Mesenchymal stem cell (in vitro differentiated cells and primary cell): ENCODE measurements at regions not wholly inside any gene's neighbourhood (a gene's known extent, or its start where the extent isn't known, plus 50 kb on each side); places are given as distances from the start of the nearest gene placed in this dataset.

Source experiments
- DNase-seq: peaks from one replicate; pipeline ENCODE4 v3.0.0-alpha.2; 2013
- H2AFZ ChIP-seq: one replicate; pipeline ENCODE4 v1.6.1; 2013; ENCODE audit warnings: low read depth, mild to moderate bottlenecking, control low read depth, inconsistent platforms, low read length, moderate library complexity
- H2AK5ac ChIP-seq: 2 replicates; pipeline ENCODE4 v1.6.1; 2013; ENCODE audit warnings: low read length, moderate library complexity, mild to moderate bottlenecking, inconsistent platforms; ENCODE audit not compliant: severe bottlenecking
- H2BK120ac ChIP-seq: one replicate; pipeline ENCODE4 v1.6.1; 2013; ENCODE audit warnings: low read depth, mild to moderate bottlenecking, inconsistent platforms, low read length, moderate library complexity
- H2BK12ac ChIP-seq, 2 experiments: one replicate each; pipeline ENCODE4 v1.6.1; 2013; ENCODE audit warnings: inconsistent platforms in 2 of 2, low read length in 2 of 2, mild to moderate bottlenecking in 2 of 2, moderate library complexity in 2 of 2, control low read depth in 1 of 2
- H2BK15ac ChIP-seq: one replicate; pipeline ENCODE4 v1.6.1; 2013; ENCODE audit warnings: mild to moderate bottlenecking, low read depth, inconsistent platforms; ENCODE audit not compliant: poor library complexity, severe bottlenecking
- H2BK5ac ChIP-seq: 2 replicates; pipeline ENCODE4 v1.6.1; 2013; ENCODE audit warnings: low read depth, mild to moderate bottlenecking, low read length, control low read depth, inconsistent platforms; ENCODE audit not compliant: poor library complexity, severe bottlenecking
- H3K14ac ChIP-seq, 2 experiments: one replicate each; pipeline ENCODE4 v1.6.1; 2013; ENCODE audit warnings: inconsistent platforms in 2 of 2, low read length in 2 of 2, control low read depth in 1 of 2, mild to moderate bottlenecking in 1 of 2, moderate library complexity in 1 of 2
- H3K18ac ChIP-seq, 2 experiments: one replicate each; pipeline ENCODE4 v1.6.1; 2013; ENCODE audit warnings: inconsistent platforms in 2 of 2, low read length in 2 of 2, control low read depth in 1 of 2, low read depth in 1 of 2, mild to moderate bottlenecking in 1 of 2
- H3K23ac ChIP-seq, 2 experiments: one replicate each; pipeline ENCODE4 v1.6.1; 2013; ENCODE audit warnings: inconsistent platforms in 2 of 2, low read length in 2 of 2, mild to moderate bottlenecking in 2 of 2, moderate library complexity in 2 of 2, control low read depth in 1 of 2
- H3K27ac ChIP-seq: 2 replicates; pipeline ENCODE4 v1.5.1; 2013; ENCODE audit warnings: mild to moderate bottlenecking, moderate library complexity, low read length, control low read depth, inconsistent platforms; ENCODE audit not compliant: poor library complexity, severe bottlenecking
- H3K27me3 ChIP-seq, 2 experiments: 2 replicates each; pipeline versions ENCODE4 v1.6.1 to v1.7.0; 2013; ENCODE audit warnings: low read length in 2 of 2, mild to moderate bottlenecking in 2 of 2, moderate library complexity in 2 of 2, control low read depth in 1 of 2, inconsistent platforms in 1 of 2; ENCODE audit not compliant: control insufficient read depth in 1 of 2, insufficient read depth in 1 of 2
- H3K36me3 ChIP-seq, 2 experiments: 2 replicates each; pipeline versions ENCODE4 v1.6.1 to v1.7.0; 2013; ENCODE audit warnings: low read length in 2 of 2, control low read depth in 1 of 2, inconsistent platforms in 1 of 2, low read depth in 1 of 2, mild to moderate bottlenecking in 1 of 2; ENCODE audit not compliant: insufficient read depth in 2 of 2, control insufficient read depth in 1 of 2
- H3K4ac ChIP-seq, 2 experiments: one replicate each; pipeline ENCODE4 v1.6.1; 2013; ENCODE audit warnings: inconsistent platforms in 2 of 2, low read length in 2 of 2, mild to moderate bottlenecking in 2 of 2, moderate library complexity in 2 of 2, control low read depth in 1 of 2, low read depth in 1 of 2
- H3K4me1 ChIP-seq: 2 replicates; pipeline ENCODE4 v1.6.1; 2013; ENCODE audit warnings: low read depth, low read length, control low read depth; ENCODE audit not compliant: control insufficient read depth, insufficient read depth
- H3K4me2 ChIP-seq: 2 replicates; pipeline ENCODE4 v1.6.1; 2013; ENCODE audit warnings: low read length, mild to moderate bottlenecking, inconsistent platforms; ENCODE audit not compliant: poor library complexity, severe bottlenecking
- H3K4me3 ChIP-seq, 2 experiments: 2 replicates each; pipeline versions ENCODE4 v1.5.1 to v1.7.0; 2013; ENCODE audit warnings: low read length in 2 of 2, mild to moderate bottlenecking in 2 of 2, control low read depth in 1 of 2, low read depth in 1 of 2; ENCODE audit not compliant: insufficient read depth in 1 of 2
- H3K79me1 ChIP-seq: replicated peaks from 2 replicates; pipeline ENCODE4 v1.6.1; 2013; ENCODE audit warnings: mild to moderate bottlenecking, control low read depth, low read length, inconsistent platforms; ENCODE audit not compliant: poor library complexity, severe bottlenecking
- H3K9ac ChIP-seq: 2 replicates; pipeline ENCODE4 v1.7.0; 2013; ENCODE audit warnings: mild to moderate bottlenecking, low read length, moderate library complexity
- H3K9me3 ChIP-seq: 2 replicates; pipeline ENCODE4 v1.7.0; 2013; ENCODE audit warnings: mild to moderate bottlenecking, low read length; ENCODE audit not compliant: control insufficient read depth
- H4K8ac ChIP-seq: one replicate; pipeline ENCODE4 v1.6.1; 2013; ENCODE audit warnings: inconsistent platforms, mild to moderate bottlenecking, low read length, moderate library complexity
- H4K91ac ChIP-seq: one replicate; pipeline ENCODE4 v1.6.1; 2013; ENCODE audit warnings: mild to moderate bottlenecking, low read length, inconsistent platforms
- WGBS: methylation state at CpG from one replicate; pipeline ENCODE4 v1.1.7; 2013; ENCODE audit warnings: mixed read lengths; 5-methylcytosine and 5-hydroxymethylcytosine counted together

DNA sequence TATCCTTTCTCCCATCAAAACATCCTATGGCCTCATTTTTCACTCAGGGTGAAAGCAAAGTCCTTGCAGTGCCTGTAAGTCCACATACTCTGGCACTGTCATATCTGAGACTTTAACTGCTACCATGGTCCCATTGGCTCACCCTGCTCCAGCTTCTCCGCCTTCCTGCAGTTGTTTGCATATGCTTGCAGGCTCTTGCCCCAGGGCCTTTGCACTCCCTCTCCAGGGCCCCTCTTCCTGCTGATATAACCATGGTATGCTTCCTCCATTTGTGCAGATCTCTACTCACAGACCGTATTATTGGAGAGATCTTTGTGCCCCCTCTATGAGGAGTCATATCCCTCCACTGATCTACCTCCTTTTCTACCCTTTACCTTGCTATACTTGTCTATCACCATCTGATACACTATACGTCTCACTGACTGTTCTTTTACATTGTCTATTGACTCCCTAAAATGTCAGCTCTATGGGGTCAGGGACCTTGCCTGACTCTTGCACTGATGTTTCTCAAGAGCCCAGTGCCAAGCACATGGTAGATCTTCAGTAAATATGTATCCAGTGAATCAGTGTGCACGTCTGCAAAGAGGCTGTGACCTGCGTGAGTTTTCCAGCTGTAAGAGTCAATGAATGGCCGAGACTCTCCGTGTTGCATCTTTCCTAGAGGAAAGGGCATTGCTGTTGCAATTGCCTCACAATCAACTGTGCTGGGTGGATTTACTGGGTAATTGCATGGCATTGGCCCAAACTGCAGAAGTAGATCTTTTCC lies 81.7 kb upstream of the CPEB4 start:
- Histone ChIP-seq H2BK12ac (no peak overlapping the region), H2BK15ac (no peak overlapping the region), H3K9me3 (peaks cover 5% of the 10 kb centered on the region), H3K9ac (no peak overlapping the region), H3K79me1 (no peaks in the 10 kb centered on the region), H3K14ac (no peak overlapping the region), H2BK120ac (no peak overlapping the region), H3K23ac (no peak overlapping the region), H3K27me3 (no peaks in the 10 kb centered on the region), H4K8ac (no peak overlapping the region), H2BK5ac (no peak overlapping the region), H3K27ac (no peak overlapping the region), H3K4me1 (no peaks in the 10 kb centered on the region), H3K4me3 (no peak overlapping the region), H2AFZ (no peak overlapping the region), H3K4ac (no peak overlapping the region), H3K4me2 (no peak overlapping the region), H3K18ac (no peak overlapping the region), H3K36me3 (peaks cover 0 to 4% of the 10 kb centered on the region in 2 experiments), H4K91ac (no peak overlapping the region), H2AK5ac (no peak overlapping the region)
- 84% methylated on average over 7 of the region's 7 CpGs for WGBS
- DNase-seq = no peak

DNA sequence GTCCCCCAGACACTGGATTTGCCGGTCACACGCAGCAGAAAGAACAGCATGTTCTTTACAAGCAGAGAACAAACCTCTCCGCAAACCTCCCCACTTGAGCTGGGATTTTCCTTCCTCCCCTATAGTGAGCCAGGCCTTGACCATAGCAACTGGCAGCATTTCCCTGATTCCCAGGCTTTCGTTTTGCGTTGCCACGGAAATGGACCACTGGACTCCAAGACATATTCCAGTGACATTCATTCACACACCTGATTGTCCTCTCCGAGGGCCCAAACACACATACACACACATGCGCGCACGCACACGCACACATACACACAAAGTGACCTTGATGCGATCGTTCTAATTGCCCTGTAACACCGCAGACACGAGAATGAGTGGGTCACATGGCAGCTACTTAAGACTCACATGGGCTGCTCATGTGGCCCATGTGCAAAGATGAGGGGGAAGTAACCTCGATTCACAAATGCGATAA lies 80.9 kb upstream of the CPEB4 start:
- H2BK5ac ChIP-seq = no peak overlapping the region
- no peak overlapping the region for H3K4me3 ChIP-seq
- H3K9ac ChIP-seq = no peak overlapping the region
- H2BK120ac ChIP-seq = no peak overlapping the region
- no peak overlapping the region for H2AK5ac ChIP-seq
- no peak overlapping the region for H3K23ac ChIP-seq
- no peaks in the 10 kb centered on the region for H3K27me3 ChIP-seq
- H2BK15ac ChIP-seq = no peak overlapping the region
- H3K18ac ChIP-seq = no peak overlapping the region
- H3K9me3 ChIP-seq = peaks cover 5% of the 10 kb centered on the region
- H3K14ac ChIP-seq = no peak overlapping the region
- H3K4me2 ChIP-seq = no peak overlapping the region
- H3K4ac ChIP-seq = no peak overlapping the region
- H3K27ac ChIP-seq = no peak overlapping the region
- no peak for DNase-seq
- no peak overlapping the region for H2AFZ ChIP-seq
- no peak overlapping the region for H2BK12ac ChIP-seq
- no peaks in the 10 kb centered on the region for H3K4me1 ChIP-seq
- H3K79me1 ChIP-seq = no peaks in the 10 kb centered on the region
- 88% methylated on average over 17 of the region's 17 CpGs for WGBS
- no peak overlapping the region for H4K91ac ChIP-seq
- no peak overlapping the region for H4K8ac ChIP-seq
- H3K36me3 ChIP-seq = peaks cover 0 to 4% of the 10 kb centered on the region in 2 experiments

DNA sequence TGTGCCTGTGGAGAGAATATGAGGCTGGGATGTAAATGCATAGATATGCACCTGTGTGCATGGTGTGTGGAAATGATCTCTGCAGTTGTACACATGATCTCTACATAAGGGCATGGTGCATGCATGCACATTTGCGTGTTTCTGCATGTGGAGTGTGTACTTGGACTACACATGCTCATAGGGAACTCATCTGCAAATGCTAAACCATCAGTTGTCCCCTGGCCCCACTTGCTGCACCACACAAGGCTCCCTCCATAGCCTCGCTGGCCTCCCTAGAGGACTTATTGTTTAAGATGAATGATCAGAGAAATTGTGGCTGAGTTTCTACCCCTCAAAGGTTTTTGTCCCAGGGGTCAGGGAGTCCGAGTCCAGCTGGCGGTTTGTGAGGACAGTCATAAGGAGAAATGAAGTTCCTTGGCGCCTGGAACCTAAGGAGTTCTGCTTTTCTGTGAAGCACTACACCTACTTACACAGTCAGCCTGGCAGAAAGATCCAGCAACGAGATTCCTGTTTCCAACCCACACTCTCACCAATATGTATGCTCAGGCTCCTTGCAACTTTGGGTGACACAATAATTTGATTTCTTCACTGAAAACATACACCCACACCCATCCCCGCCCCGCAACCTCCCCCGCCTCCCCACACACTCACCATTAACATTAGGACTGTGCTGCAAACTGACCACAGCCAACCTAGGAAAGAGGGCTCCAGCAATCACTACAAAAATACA lies 79.9 kb upstream of the CPEB4 start:
- Histone ChIP-seq H2BK5ac (no peak overlapping the region), H3K4ac (no peak overlapping the region), H4K91ac (no peak overlapping the region), H2BK15ac (no peak overlapping the region), H3K14ac (no peak overlapping the region), H3K4me3 (no peak overlapping the region), H2AK5ac (no peak overlapping the region), H4K8ac (no peak overlapping the region), H3K27ac (no peak overlapping the region), H3K79me1 (no peaks in the 10 kb centered on the region), H3K36me3 (peaks cover 0 to 4% of the 10 kb centered on the region in 2 experiments), H2AFZ (no peak overlapping the region), H3K9ac (no peak overlapping the region), H3K27me3 (no peaks in the 10 kb centered on the region), H3K4me2 (no peak overlapping the region), H3K18ac (no peak overlapping the region), H2BK12ac (no peak overlapping the region), H2BK120ac (no peak overlapping the region), H3K4me1 (no peaks in the 10 kb centered on the region), H3K9me3 (peaks cover 5% of the 10 kb centered on the region), H3K23ac (no peak overlapping the region)
- 88% methylated on average over 9 of the region's 9 CpGs for WGBS
- no peak for DNase-seq

- no peak overlapping the region for H4K8ac ChIP-seq
- H3K9ac ChIP-seq = no peak overlapping the region
- no peak overlapping the region for H2BK120ac ChIP-seq
- H3K27me3 ChIP-seq = no peaks in the 10 kb centered on the region
- no peak overlapping the region for H3K4me2 ChIP-seq
- no peak for DNase-seq
- no peak overlapping the region for H3K4ac ChIP-seq
- no peak overlapping the region for H4K91ac ChIP-seq
- no peak overlapping the region for H2AK5ac ChIP-seq
- H3K9me3 ChIP-seq = peaks cover 5% of the 10 kb centered on the region
- H3K14ac ChIP-seq = no peak overlapping the region
- no peak overlapping the region for H2AFZ ChIP-seq
- H3K23ac ChIP-seq = no peak overlapping the region
- 98% methylated on average over 4 of the region's 6 CpGs for WGBS
- peaks cover 0 to 4% of the 10 kb centered on the region in 2 experiments for H3K36me3 ChIP-seq
- no peaks in the 10 kb centered on the region for H3K79me1 ChIP-seq
- H3K18ac ChIP-seq = no peak overlapping the region
- H3K27ac ChIP-seq = no peak overlapping the region
- H3K4me3 ChIP-seq = no peak overlapping the region
- H2BK15ac ChIP-seq = no peak overlapping the region
- H3K4me1 ChIP-seq = no peaks in the 10 kb centered on the region
- no peak overlapping the region for H2BK12ac ChIP-seq
- no peak overlapping the region for H2BK5ac ChIP-seq
Observed at GRCh38 chr5:173809014-173809413, 79.1 kb upstream of the CPEB4 start.
